ENCODE measurements at regions not wholly inside any gene's neighbourhood (a gene's known extent, or its start where the extent isn't known, plus 50 kb on each side); places are given as distances from the start of the nearest gene placed in this dataset.

GRCh38 chr7:11895337-11895736 is 63.3 kb upstream of the THSD7A start:
- H3K4me1 Mint-ChIP-seq (ENCODE audit: low read depth) = no peaks in the 10 kb centered on the region
- H3K27me3 Mint-ChIP-seq (ENCODE audit: low read depth) = no peaks in the 10 kb centered on the region
- H3K27ac Mint-ChIP-seq = no peak overlapping the region
- intact Hi-C loops (cut with micrococcal nuclease) = no loop called here
- DNase-seq (ENCODE audit: low spot score) = no peak
- H3K9me3 Mint-ChIP-seq = no peaks in the 10 kb centered on the region
- H3K4me3 Mint-ChIP-seq (ENCODE audit: low read depth) = no peak overlapping the region
- no peaks in the 10 kb centered on the region for H3K36me3 Mint-ChIP-seq (ENCODE audit: low read depth)

- intact Hi-C loops (cut with micrococcal nuclease) = no loop called here
These were observed 64.7 kb upstream of the THSD7A start for GRCh38 chr7:11896663-11897062.

GRCh38 chr7:11899247-11899646 is 67.2 kb upstream of the THSD7A start:
- no peak overlapping the region for H3K27ac Mint-ChIP-seq
- H3K9me3 Mint-ChIP-seq = no peaks in the 10 kb centered on the region
- H3K36me3 Mint-ChIP-seq (ENCODE audit: low read depth) = no peaks in the 10 kb centered on the region
- no peaks in the 10 kb centered on the region for H3K27me3 Mint-ChIP-seq (ENCODE audit: low read depth)
- no peak for DNase-seq (ENCODE audit: low spot score)
- intact Hi-C loops (cut with micrococcal nuclease) = no loop called here
- H3K4me1 Mint-ChIP-seq (ENCODE audit: low read depth) = no peaks in the 10 kb centered on the region
- H3K4me3 Mint-ChIP-seq (ENCODE audit: low read depth) = no peak overlapping the region

More at GRCh38 chr7:11896663-11897062, 64.7 kb upstream of the THSD7A start:
- Mint-ChIP-seq H3K36me3 (ENCODE audit: low read depth) (no peaks in the 10 kb centered on the region), H3K4me1 (ENCODE audit: low read depth) (no peaks in the 10 kb centered on the region), H3K27ac (no peak overlapping the region), H3K27me3 (ENCODE audit: low read depth) (no peaks in the 10 kb centered on the region), H3K4me3 (ENCODE audit: low read depth) (no peak overlapping the region), H3K9me3 (no peaks in the 10 kb centered on the region)
- DNase-seq (ENCODE audit: low spot score) = no peak

DNA sequence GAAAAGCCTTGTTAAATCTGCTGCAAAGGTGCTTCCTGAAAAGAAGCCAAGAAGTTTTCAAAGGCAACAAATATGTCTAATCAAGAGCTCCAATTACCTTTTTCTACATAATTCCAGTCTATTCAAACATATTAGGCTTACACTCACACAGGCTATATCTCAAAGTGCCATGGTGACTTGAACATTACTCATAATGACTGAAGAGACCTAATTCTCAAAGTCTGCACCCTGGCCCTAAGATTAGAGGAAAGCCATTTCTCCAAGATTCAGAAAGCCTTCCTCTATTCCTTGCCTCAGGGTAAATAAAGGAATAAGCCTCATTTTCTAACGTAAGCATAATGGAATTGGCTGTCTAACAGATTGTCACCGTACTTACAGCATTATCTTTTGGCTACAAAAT is 78.3 kb upstream of the THSD7A start:
- Mint-ChIP-seq H3K4me1 (ENCODE audit: low read depth) (no peaks in the 10 kb centered on the region), H3K27me3 (ENCODE audit: low read depth) (no peaks in the 10 kb centered on the region), H3K27ac (no peak overlapping the region), H3K9me3 (no peaks in the 10 kb centered on the region), H3K36me3 (ENCODE audit: low read depth) (no peaks in the 10 kb centered on the region), H3K4me3 (ENCODE audit: low read depth) (no peak overlapping the region)
- intact Hi-C loops (cut with micrococcal nuclease) = no loop called here
- no peak for DNase-seq (ENCODE audit: low spot score)

- no peak overlapping the region for H3K4me3 Mint-ChIP-seq (ENCODE audit: low read depth)
- H3K36me3 Mint-ChIP-seq (ENCODE audit: low read depth) = no peaks in the 10 kb centered on the region
- H3K4me1 Mint-ChIP-seq (ENCODE audit: low read depth) = no peaks in the 10 kb centered on the region
- no peak for DNase-seq (ENCODE audit: low spot score)
- intact Hi-C loops (cut with micrococcal nuclease) = no loop called here
- H3K27me3 Mint-ChIP-seq (ENCODE audit: low read depth) = no peaks in the 10 kb centered on the region
- no peak overlapping the region for H3K27ac Mint-ChIP-seq
- H3K9me3 Mint-ChIP-seq = no peaks in the 10 kb centered on the region
These were observed 79.9 kb upstream of the THSD7A start for GRCh38 chr7:11911900-11912299.

- H3K4me3 Mint-ChIP-seq (ENCODE audit: low read depth) = no peak overlapping the region
- no peaks in the 10 kb centered on the region for H3K36me3 Mint-ChIP-seq (ENCODE audit: low read depth)
- intact Hi-C loops (cut with micrococcal nuclease) = no loop called here
- DNase-seq (ENCODE audit: low spot score) = no peak
- H3K9me3 Mint-ChIP-seq = no peaks in the 10 kb centered on the region
- no peaks in the 10 kb centered on the region for H3K27me3 Mint-ChIP-seq (ENCODE audit: low read depth)
- H3K4me1 Mint-ChIP-seq (ENCODE audit: low read depth) = no peaks in the 10 kb centered on the region
- H3K27ac Mint-ChIP-seq = no peak overlapping the region
These were observed 82.6 kb upstream of the THSD7A start for GRCh38 chr7:11914645-11915044.

DNA sequence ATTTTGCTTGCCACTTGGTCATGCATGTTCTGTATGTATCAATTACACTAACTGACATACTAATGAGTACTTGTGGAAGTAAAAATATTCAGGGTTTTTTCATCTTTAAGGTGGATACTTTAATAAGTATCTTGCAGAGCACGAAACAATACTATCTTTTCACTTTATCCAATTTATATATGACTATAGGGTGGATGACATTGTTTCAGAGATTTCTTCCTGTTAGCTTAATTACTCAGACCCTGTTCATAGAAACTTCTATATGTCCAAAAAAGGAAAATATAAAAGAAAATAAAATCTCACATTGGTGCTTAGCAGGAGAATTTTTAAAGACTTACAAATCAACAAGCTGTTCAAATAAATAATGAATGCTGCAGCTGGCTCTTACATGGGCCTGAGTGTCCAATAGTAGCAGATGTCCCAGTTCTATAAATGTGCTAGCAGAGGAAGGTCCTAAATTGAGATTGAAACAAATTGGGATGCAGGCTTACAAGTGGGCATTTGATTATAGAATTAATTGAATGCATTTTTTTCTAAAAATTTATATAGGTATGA is 91.5 kb upstream of the THSD7A start:
- Mint-ChIP-seq H3K9me3 (no peaks in the 10 kb centered on the region), H3K27me3 (ENCODE audit: low read depth) (no peaks in the 10 kb centered on the region), H3K36me3 (ENCODE audit: low read depth) (no peaks in the 10 kb centered on the region), H3K4me1 (ENCODE audit: low read depth) (no peaks in the 10 kb centered on the region), H3K27ac (no peak overlapping the region), H3K4me3 (ENCODE audit: low read depth) (no peak overlapping the region)
- intact Hi-C loops (cut with micrococcal nuclease) = no loop called here
- no peak for DNase-seq (ENCODE audit: low spot score)

DNA sequence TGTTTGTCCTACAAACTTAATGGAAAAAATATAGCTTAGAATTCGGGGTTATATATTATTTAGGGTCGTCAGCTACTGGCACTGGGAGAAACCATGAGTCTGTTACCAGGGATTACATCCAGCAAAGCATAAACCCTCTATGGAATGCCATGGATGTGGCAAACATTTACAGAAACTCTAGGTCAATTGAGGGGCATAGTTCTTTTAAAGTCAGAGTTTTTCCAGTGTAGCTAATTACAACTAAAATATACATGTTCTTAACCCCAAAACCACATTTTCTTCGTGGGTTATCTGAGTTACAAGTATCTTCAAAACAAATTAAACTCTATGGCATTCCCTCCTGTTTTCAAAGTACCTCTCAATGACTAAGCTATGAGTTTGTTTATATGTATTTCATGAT is 99.3 kb upstream of the THSD7A start:
- Mint-ChIP-seq H3K36me3 (ENCODE audit: low read depth) (no peaks in the 10 kb centered on the region), H3K27ac (no peak overlapping the region), H3K27me3 (ENCODE audit: low read depth) (no peaks in the 10 kb centered on the region), H3K4me3 (ENCODE audit: low read depth) (no peak overlapping the region), H3K4me1 (ENCODE audit: low read depth) (no peaks in the 10 kb centered on the region), H3K9me3 (no peaks in the 10 kb centered on the region)
- DNase-seq (ENCODE audit: low spot score) = no peak
- intact Hi-C loops (cut with micrococcal nuclease) = no loop called here

- DNase-seq (ENCODE audit: low spot score) = no peak
- Mint-ChIP-seq H3K4me3 (ENCODE audit: low read depth) (no peak overlapping the region), H3K9me3 (no peaks in the 10 kb centered on the region), H3K27ac (no peak overlapping the region), H3K27me3 (ENCODE audit: low read depth) (no peaks in the 10 kb centered on the region), H3K36me3 (ENCODE audit: low read depth) (no peaks in the 10 kb centered on the region), H3K4me1 (ENCODE audit: low read depth) (no peaks in the 10 kb centered on the region)
- intact Hi-C loops (cut with micrococcal nuclease) = no loop called here
These were observed 102.8 kb upstream of the THSD7A start for GRCh38 chr7:11934796-11935195.

DNA sequence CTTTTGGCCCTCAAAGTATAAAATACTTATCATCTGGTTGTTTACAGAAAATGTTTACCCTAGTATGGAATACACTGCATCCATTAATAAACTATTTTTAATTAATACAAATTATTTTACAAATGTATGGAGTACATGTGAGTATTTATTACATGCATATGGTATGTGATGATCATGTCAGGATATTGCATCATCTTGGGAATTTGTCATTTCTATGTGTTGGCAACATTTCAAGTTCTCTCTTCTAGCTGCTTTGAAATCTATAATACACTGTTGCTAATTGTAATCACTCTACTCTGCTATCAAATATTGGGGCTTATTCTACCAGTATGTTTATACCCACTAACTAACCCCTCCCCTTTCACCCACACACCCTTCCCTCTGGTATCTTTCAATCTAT is 103.9 kb upstream of the THSD7A start:
- Mint-ChIP-seq H3K9me3 (no peaks in the 10 kb centered on the region), H3K4me3 (ENCODE audit: low read depth) (no peak overlapping the region), H3K36me3 (ENCODE audit: low read depth) (no peaks in the 10 kb centered on the region), H3K27me3 (ENCODE audit: low read depth) (no peaks in the 10 kb centered on the region), H3K4me1 (ENCODE audit: low read depth) (no peaks in the 10 kb centered on the region), H3K27ac (no peak overlapping the region)
- intact Hi-C loops (cut with micrococcal nuclease) = no loop called here
- no peak for DNase-seq (ENCODE audit: low spot score)

DNA sequence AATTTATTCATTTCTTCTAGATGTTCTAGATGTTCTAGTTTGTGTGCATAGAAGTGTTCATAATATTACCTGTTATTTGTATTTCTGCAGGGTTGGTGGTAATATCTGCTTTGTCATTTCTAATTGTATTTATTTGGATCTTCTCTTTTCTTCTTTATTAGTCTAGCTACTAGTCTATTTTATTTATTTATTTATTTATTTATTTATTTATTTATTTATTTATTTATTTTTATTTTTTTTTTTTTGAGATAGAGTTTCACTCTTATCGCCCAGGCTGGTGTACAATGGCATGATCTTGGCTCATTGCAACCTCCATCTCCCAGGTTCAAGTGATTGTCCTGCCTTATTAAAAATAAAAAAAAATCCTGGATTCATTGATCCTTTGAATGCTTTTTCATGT is 114.8 kb upstream of the THSD7A start:
- Mint-ChIP-seq H3K27ac (no peak overlapping the region), H3K4me3 (ENCODE audit: low read depth) (no peak overlapping the region), H3K4me1 (ENCODE audit: low read depth) (no peaks in the 10 kb centered on the region), H3K36me3 (ENCODE audit: low read depth) (no peaks in the 10 kb centered on the region), H3K27me3 (ENCODE audit: low read depth) (no peaks in the 10 kb centered on the region), H3K9me3 (no peaks in the 10 kb centered on the region)
- intact Hi-C loops (cut with micrococcal nuclease) = no loop called here
- DNase-seq (ENCODE audit: low spot score) = no peak

DNA sequence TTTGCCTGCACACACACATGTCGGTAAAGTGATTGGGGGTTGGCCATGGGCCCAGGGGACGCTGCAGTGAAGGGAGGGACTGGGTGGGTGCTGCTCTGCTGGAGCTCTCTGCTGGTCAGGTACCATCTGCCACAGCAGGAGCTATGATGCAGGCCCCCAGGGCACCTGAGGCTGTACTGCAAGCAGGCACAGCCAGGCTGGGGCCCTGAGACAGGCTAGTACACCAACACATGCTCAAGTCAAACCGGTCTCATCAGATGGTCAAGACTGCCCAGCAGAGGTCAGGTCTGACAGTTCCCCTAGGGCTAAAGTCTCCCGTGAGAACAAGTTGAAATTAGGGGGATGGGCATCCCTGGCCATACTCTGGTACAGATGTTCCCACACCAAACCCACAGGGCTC is 118.3 kb upstream of the THSD7A start:
- no peaks in the 10 kb centered on the region for H3K4me1 Mint-ChIP-seq (ENCODE audit: low read depth)
- H3K9me3 Mint-ChIP-seq = no peaks in the 10 kb centered on the region
- no peak for DNase-seq (ENCODE audit: low spot score)
- H3K4me3 Mint-ChIP-seq (ENCODE audit: low read depth) = no peak overlapping the region
- no peak overlapping the region for H3K27ac Mint-ChIP-seq
- H3K36me3 Mint-ChIP-seq (ENCODE audit: low read depth) = no peaks in the 10 kb centered on the region
- intact Hi-C loops (cut with micrococcal nuclease) = no loop called here
- no peaks in the 10 kb centered on the region for H3K27me3 Mint-ChIP-seq (ENCODE audit: low read depth)

GRCh38 chr7:11950942-11951341 is 118.9 kb upstream of the THSD7A start:
- Mint-ChIP-seq H3K4me1 (ENCODE audit: low read depth) (no peaks in the 10 kb centered on the region), H3K9me3 (no peaks in the 10 kb centered on the region), H3K27me3 (ENCODE audit: low read depth) (no peaks in the 10 kb centered on the region), H3K4me3 (ENCODE audit: low read depth) (no peak overlapping the region), H3K27ac (no peak overlapping the region), H3K36me3 (ENCODE audit: low read depth) (no peaks in the 10 kb centered on the region)
- intact Hi-C loops (cut with micrococcal nuclease) = no loop called here
- DNase-seq (ENCODE audit: low spot score) = no peak

GRCh38 chr7:11951909-11952308 is 119.9 kb upstream of the THSD7A start:
- Mint-ChIP-seq H3K9me3 (no peaks in the 10 kb centered on the region), H3K27me3 (ENCODE audit: low read depth) (no peaks in the 10 kb centered on the region), H3K36me3 (ENCODE audit: low read depth) (no peaks in the 10 kb centered on the region), H3K27ac (no peak overlapping the region), H3K4me3 (ENCODE audit: low read depth) (no peak overlapping the region), H3K4me1 (ENCODE audit: low read depth) (no peaks in the 10 kb centered on the region)
- intact Hi-C loops (cut with micrococcal nuclease) = no loop called here
- DNase-seq (ENCODE audit: low spot score) = no peak

All from activated T-helper 2 cell treated with anti-CD3 and anti-CD28 coated beads, Interferon-gamma antibody, Interleukin-2, Interleukin-4, amounts not matched to agents 10 μg/mL and 5 μg/mL and 100 μg/mL, durations not matched to agents 14 hours and 24 hours and 36 hours (primary cell).